ENCODE measurements at regions not wholly inside any gene's neighbourhood (a gene's known extent, or its start where the extent isn't known, plus 50 kb on each side); places are given as distances from the start of the nearest gene placed in this dataset.

- no peak for DNase-seq (ENCODE audit: extremely low read depth in 1 of 2, low read depth in 1 of 2)
Observed at GRCh38 chr7:114853189-114853588, 68.7 kb upstream of the MDFIC start.

- DNase-seq (ENCODE audit: extremely low read depth in 1 of 2, low read depth in 1 of 2) = no peak
Observed at GRCh38 chr7:114854369-114854768, 67.5 kb upstream of the MDFIC start.

- DNase-seq (ENCODE audit: extremely low read depth in 1 of 2, low read depth in 1 of 2) = no peak
Observed at GRCh38 chr7:114856625-114857024, 65.3 kb upstream of the MDFIC start.

GRCh38 chr7:114857605-114858004 lies 64.3 kb upstream of the MDFIC start:
- DNase-seq (ENCODE audit: extremely low read depth in 1 of 2, low read depth in 1 of 2) = no peak

- DNase-seq (ENCODE audit: extremely low read depth in 1 of 2, low read depth in 1 of 2) = no peak
Observed at GRCh38 chr7:114859477-114859876, 62.4 kb upstream of the MDFIC start.

- DNase-seq (ENCODE audit: extremely low read depth in 1 of 2, low read depth in 1 of 2) = no peak
Observed at GRCh38 chr7:114860206-114860605, 61.7 kb upstream of the MDFIC start.

- no peak for DNase-seq (ENCODE audit: extremely low read depth in 1 of 2, low read depth in 1 of 2)
Observed at GRCh38 chr7:114862406-114862805, 59.5 kb upstream of the MDFIC start.

GRCh38 chr7:114864278-114864677 lies 57.6 kb upstream of the MDFIC start:
- no peak for DNase-seq (ENCODE audit: extremely low read depth in 1 of 2, low read depth in 1 of 2)

GRCh38 chr7:114865564-114865963 lies 56.3 kb upstream of the MDFIC start:
- peak in 1 of 2 donors; percentile 25 for DNase-seq (ENCODE audit: extremely low read depth in 1 of 2, low read depth in 1 of 2)

Measured in stimulated activated CD8-positive, alpha-beta memory T cell treated with anti-CD3 and anti-CD28 coated beads, Interleukin-7, amount 100 ng/mL, for 48 hours (primary cell).